ENCODE measurements at regions not wholly inside any gene's neighbourhood (a gene's known extent, or its start where the extent isn't known, plus 50 kb on each side); places are given as distances from the start of the nearest gene placed in this dataset.

GRCh38 chr1:14160781-14161180, 437.7 kb upstream of the KAZN start:
- Histone ChIP-seq H3K4me1 (peaks cover 0 to 6% of the 10 kb centered on the region in 2 donors), H3K27ac (no peak overlapping the region), H3K4me3 (no peak overlapping the region), H3K27me3 (no peaks in the 10 kb centered on the region), H3K9me3 (peaks cover 0 to 16% of the 10 kb centered on the region in 2 donors), H3K36me3 (no peaks in the 10 kb centered on the region)
- ATAC-seq, result no peak
- no peak for DNase-seq
- no peak for TF ChIP-seq CTCF (IDR thresholded peaks at IDR 0.05)
- intact Hi-C loops (cut with DNase I), result no loop called here

- no peak for TF ChIP-seq CTCF (IDR thresholded peaks at IDR 0.05)
- Histone ChIP-seq H3K9me3 (peaks cover 0 to 3% of the 10 kb centered on the region in 2 donors), H3K27ac (no peak overlapping the region), H3K4me1 (peaks cover 0 to 6% of the 10 kb centered on the region in 2 donors), H3K36me3 (no peaks in the 10 kb centered on the region), H3K27me3 (no peaks in the 10 kb centered on the region), H3K4me3 (no peak overlapping the region)
- intact Hi-C loops (cut with DNase I), result no loop called here
- ATAC-seq, result no peak
- no peak for DNase-seq
Measured at GRCh38 chr1:14163246-14163645, 435.2 kb upstream of the KAZN start.

DNA sequence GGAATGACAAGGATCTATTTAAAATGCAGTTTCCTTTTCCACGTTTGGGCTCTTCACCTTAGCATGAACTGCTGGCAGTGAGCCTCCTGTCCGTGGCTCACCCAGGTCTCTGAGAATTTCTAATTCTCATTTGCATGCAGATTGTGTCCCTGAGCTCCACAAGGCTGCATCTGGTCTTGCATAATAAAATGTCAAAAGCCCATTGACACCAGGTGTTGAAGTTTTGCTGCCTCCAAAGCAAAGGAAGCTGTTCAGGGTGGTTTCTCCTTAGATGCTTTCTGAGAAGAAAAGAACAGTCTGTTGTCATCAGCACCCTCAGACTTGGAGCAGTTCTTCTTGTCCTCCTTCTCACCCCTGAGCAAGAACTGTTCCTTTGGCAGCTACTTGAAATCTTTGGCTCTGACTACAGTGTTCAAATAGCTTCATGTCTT, 433.1 kb upstream of the KAZN start:
- Histone ChIP-seq H3K36me3 (no peaks in the 10 kb centered on the region), H3K27me3 (no peaks in the 10 kb centered on the region), H3K9me3 (peaks cover 0 to 3% of the 10 kb centered on the region in 2 donors), H3K27ac (no peak overlapping the region), H3K4me3 (no peak overlapping the region), H3K4me1 (peaks cover 0 to 6% of the 10 kb centered on the region in 2 donors)
- TF ChIP-seq CTCF (IDR thresholded peaks at IDR 0.05), result no peak
- peak; percentile 23 for ATAC-seq
- intact Hi-C loops (cut with DNase I), result no loop called here
- peak in 1 of 4 donors; percentile 29 for DNase-seq

GRCh38 chr1:14167884-14168283, 430.6 kb upstream of the KAZN start:
- Histone ChIP-seq H3K27me3 (no peaks in the 10 kb centered on the region), H3K9me3 (peaks cover 0 to 7% of the 10 kb centered on the region in 2 donors), H3K4me3 (no peak overlapping the region), H3K27ac (no peak overlapping the region), H3K36me3 (no peaks in the 10 kb centered on the region), H3K4me1 (peaks cover 0 to 6% of the 10 kb centered on the region in 2 donors)
- DNase-seq, result peak in 2 of 4 donors; percentile 56 to 68
- no peak for TF ChIP-seq CTCF (IDR thresholded peaks at IDR 0.05)
- no peak for ATAC-seq
- intact Hi-C loops (cut with DNase I), result no loop called here

DNA sequence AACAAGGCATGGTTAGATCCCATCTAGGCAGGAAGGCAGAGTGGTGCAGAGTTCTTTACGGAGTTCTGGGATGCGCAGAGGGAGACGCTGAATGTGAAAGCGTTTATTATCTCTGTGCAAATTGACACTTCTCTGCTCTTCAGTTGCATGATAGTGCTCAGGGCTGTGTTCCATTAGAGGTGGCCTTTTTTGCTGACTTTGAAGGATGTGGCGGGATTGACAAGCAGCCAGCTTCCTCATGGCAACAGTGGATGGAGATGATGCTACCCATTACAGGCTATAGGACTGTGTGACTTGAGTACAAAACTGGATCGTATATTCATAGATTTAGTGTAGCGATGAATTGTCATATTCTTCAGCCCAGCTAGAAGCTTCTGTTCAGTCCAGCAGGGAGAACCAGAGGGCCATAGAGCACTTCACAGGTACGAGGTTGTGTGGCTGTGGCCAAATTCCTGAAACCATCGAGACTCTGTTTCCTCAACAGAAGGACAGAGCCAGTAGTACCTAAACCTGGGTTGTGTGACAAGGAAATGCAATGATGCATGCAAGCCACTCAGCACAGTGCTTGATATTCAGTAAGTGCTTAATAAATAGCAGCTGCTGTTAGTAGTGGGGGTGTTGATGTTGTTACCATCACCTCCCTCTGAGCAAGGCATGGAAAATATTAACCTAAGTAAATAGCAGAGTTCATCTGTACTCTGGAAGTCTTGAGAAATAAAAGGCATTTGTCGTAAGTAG, 430.0 kb upstream of the KAZN start:
- H3K9me3 ChIP-seq, result peaks cover 0 to 6% of the 10 kb centered on the region in 2 donors
- ATAC-seq, result peak; percentile 83

More for the DNA sequence above, 430.0 kb upstream of the KAZN start:
- H3K27me3 ChIP-seq, result no peaks in the 10 kb centered on the region
- H3K36me3 ChIP-seq, result no peaks in the 10 kb centered on the region
- intact Hi-C loops (cut with DNase I), result no loop called here
- H3K4me3 ChIP-seq, result no peak overlapping the region
- no peak overlapping the region for H3K27ac ChIP-seq
- H3K4me1 ChIP-seq, result peaks cover 0 to 6% of the 10 kb centered on the region in 2 donors
- no peak for DNase-seq
- no peak for TF ChIP-seq CTCF (IDR thresholded peaks at IDR 0.05)
